ENCODE measurements at regions not wholly inside any gene's neighbourhood (a gene's known extent, or its start where the extent isn't known, plus 50 kb on each side); places are given as distances from the start of the nearest gene placed in this dataset.
A peak's percentile ranks its signal among the peaks of the same experiment; 100 is the strongest.

GRCh38 chr2:121824264-121824663 lies 68.8 kb downstream of the TSN start:
- Mint-ChIP-seq H3K4me1 (peaks cover 24% of the 10 kb centered on the region), H3K27me3 (ENCODE audit: insufficient read depth, low read depth) (peaks cover 6% of the 10 kb centered on the region), H3K36me3 (peaks cover 2% of the 10 kb centered on the region), H3K9me3 (peaks cover 10% of the 10 kb centered on the region), H3K27ac (no peak overlapping the region), H3K4me3 (no peak overlapping the region)
- Histone ChIP-seq H2AFZ (replicated peaks) (no peak overlapping the region), H4K20me1 (ENCODE audit: low read depth) (no peaks in the 10 kb centered on the region), H3K4me3 (no peak overlapping the region), H3K36me3 (peaks cover 6% of the 10 kb centered on the region), H3K27me3 (no peaks in the 10 kb centered on the region), H3K27ac (no peak overlapping the region), H3K9me3 (ENCODE audit: low read depth) (no peaks in the 10 kb centered on the region), H3F3A (ENCODE audit: low read depth) (no peaks in the 10 kb centered on the region), H3K4me1 (peaks cover 4% of the 10 kb centered on the region), H3K4me2 (no peak overlapping the region), H3K9ac (no peak overlapping the region), H3K79me2 (ENCODE audit: low read depth) (no peaks in the 10 kb centered on the region)
- no peak for DNase-seq (ENCODE audit: low spot score)
- TF ChIP-seq EZH2 (IDR thresholded peaks at IDR 0.05) (no peak), EZH2phosphoT487 (IDR thresholded peaks at IDR 0.05) (no peak), CTCF (IDR thresholded peaks at IDR 0.05) (no peak)

GRCh38 chr2:121825003-121825950 lies 69.8 kb downstream of the TSN start:
- H3K27ac Mint-ChIP-seq = peak overlapping the region; percentile 79
- H4K20me1 ChIP-seq (ENCODE audit: low read depth) = no peaks in the 10 kb centered on the region
- peaks cover 24% of the 10 kb centered on the region for H3K4me1 Mint-ChIP-seq
- H3K36me3 ChIP-seq = peaks cover 6% of the 10 kb centered on the region
- no peaks in the 10 kb centered on the region for H3K9me3 ChIP-seq (ENCODE audit: low read depth)
- no peak overlapping the region for H3K4me3 Mint-ChIP-seq
- H2AFZ ChIP-seq (replicated peaks) = no peak overlapping the region
- no peak overlapping the region for H3K4me3 ChIP-seq
- DNase-seq (ENCODE audit: low spot score) = no peak
- H3F3A ChIP-seq (ENCODE audit: low read depth) = no peaks in the 10 kb centered on the region
- TF ChIP-seq EZH2 (IDR thresholded peaks at IDR 0.05) = no peak
- no peak for TF ChIP-seq EZH2phosphoT487 (IDR thresholded peaks at IDR 0.05)
- no peak for TF ChIP-seq CTCF (IDR thresholded peaks at IDR 0.05)
- peaks cover 4% of the 10 kb centered on the region for H3K4me1 ChIP-seq
- no peak overlapping the region for H3K9ac ChIP-seq
- peaks cover 2% of the 10 kb centered on the region for H3K36me3 Mint-ChIP-seq
- peaks cover 6% of the 10 kb centered on the region for H3K27me3 Mint-ChIP-seq (ENCODE audit: insufficient read depth, low read depth)
- H3K9me3 Mint-ChIP-seq = peaks cover 6% of the 10 kb centered on the region
- no peaks in the 10 kb centered on the region for H3K79me2 ChIP-seq (ENCODE audit: low read depth)
- H3K27me3 ChIP-seq = no peaks in the 10 kb centered on the region
- no peak overlapping the region for H3K4me2 ChIP-seq
- no peak overlapping the region for H3K27ac ChIP-seq

GRCh38 chr2:121826036-121826435 lies 70.6 kb downstream of the TSN start:
- H3K79me2 ChIP-seq (ENCODE audit: low read depth) = no peaks in the 10 kb centered on the region
- H3K9me3 ChIP-seq (ENCODE audit: low read depth) = no peaks in the 10 kb centered on the region
- Mint-ChIP-seq H3K9me3 (peaks cover 6% of the 10 kb centered on the region), H3K36me3 (peaks cover 2% of the 10 kb centered on the region), H3K4me3 (no peak overlapping the region), H3K27me3 (ENCODE audit: insufficient read depth, low read depth) (peaks cover 6% of the 10 kb centered on the region), H3K4me1 (peaks cover 25% of the 10 kb centered on the region), H3K27ac (no peak overlapping the region)
- peaks cover 4% of the 10 kb centered on the region for H3K4me1 ChIP-seq
- H3K9ac ChIP-seq = no peak overlapping the region
- H2AFZ ChIP-seq (replicated peaks) = no peak overlapping the region
- TF ChIP-seq EZH2phosphoT487 (IDR thresholded peaks at IDR 0.05) (no peak), EZH2 (IDR thresholded peaks at IDR 0.05) (no peak), CTCF (IDR thresholded peaks at IDR 0.05) (no peak)
- no peak overlapping the region for H3K4me3 ChIP-seq
- peaks cover 6% of the 10 kb centered on the region for H3K36me3 ChIP-seq
- no peaks in the 10 kb centered on the region for H3F3A ChIP-seq (ENCODE audit: low read depth)
- DNase-seq (ENCODE audit: low spot score) = no peak
- no peaks in the 10 kb centered on the region for H3K27me3 ChIP-seq
- H3K27ac ChIP-seq = no peak overlapping the region
- no peak overlapping the region for H3K4me2 ChIP-seq
- no peaks in the 10 kb centered on the region for H4K20me1 ChIP-seq (ENCODE audit: low read depth)

Measured in neural progenitor cell (in vitro differentiated cells).